WTC11 (cell line): ENCODE measurements at regions not wholly inside any gene's neighbourhood (a gene's known extent, or its start where the extent isn't known, plus 50 kb on each side); places are given as distances from the start of the nearest gene placed in this dataset.
A peak's percentile ranks its signal among the peaks of the same experiment; 100 is the strongest.

ENCODE experiments used
- ATAC-seq: fragments of 200-7000 bp; cut with Tn5 transposase; 2 replicates; pipeline ENCODE4 v1.10.0; 2021; ENCODE audit warnings: mild to moderate bottlenecking, moderate library complexity
- CTCF ChIA-PET: fragments of 300-600 bp; sonication (Branson Sonifier 250); formaldehyde crosslinking; loops from one replicate; lab custom pipeline; 2021; ENCODE audit warnings: antibody characterized with exemption; lab: Charles Lee
- POLR2A ChIA-PET: fragments of 350-600 bp; sonication (Branson Sonifier 250); formaldehyde crosslinking; loops from one replicate; lab custom pipeline; 2021; ENCODE audit warnings: antibody characterized with exemption; lab: Charles Lee
- DNase-seq: peaks from one replicate; pipeline ENCODE4 v3.0.0; 2021; ENCODE audit warnings: low spot score
- H3K27ac Mint-ChIP-seq: 2 replicates; pipeline ENCODE4 v1.8.0; 2021; ENCODE audit warnings: mixed read lengths
- H3K27me3 Mint-ChIP-seq: 2 replicates; pipeline ENCODE4 v1.8.0; 2021; ENCODE audit warnings: low read depth, mild to moderate bottlenecking, moderate library complexity, mixed read lengths
- H3K36me3 Mint-ChIP-seq: 2 replicates; pipeline ENCODE4 v1.8.0; 2021; ENCODE audit warnings: mixed read lengths
- H3K4me1 Mint-ChIP-seq: 2 replicates; pipeline ENCODE4 v1.8.0; 2022; ENCODE audit warnings: mixed read lengths
- H3K4me3 Mint-ChIP-seq: 2 replicates; pipeline ENCODE4 v1.8.0; 2021; ENCODE audit warnings: mild to moderate bottlenecking, moderate library complexity, mixed read lengths
- H3K9me3 Mint-ChIP-seq: 2 replicates; pipeline ENCODE4 v1.8.0; 2021; ENCODE audit warnings: mixed read lengths
- ATF2 ChIP-seq: sonication (generic); formaldehyde crosslinking; IDR thresholded peaks from 2 replicates; pipeline ENCODE4 v1.8.1; 2022; ENCODE audit warnings: low read depth, missing genetic modification reagents, borderline replicate concordance
- ETV6 ChIP-seq: sonication (generic); formaldehyde crosslinking; IDR thresholded peaks from 2 replicates; pipeline ENCODE4 v1.8.1; 2022; ENCODE audit warnings: mild to moderate bottlenecking, missing genetic modification reagents
- FOXJ3 ChIP-seq: sonication (generic); formaldehyde crosslinking; IDR thresholded peaks from 2 replicates; pipeline ENCODE4 v1.9.0; 2021; ENCODE audit warnings: missing genetic modification reagents, mild to moderate bottlenecking, borderline replicate concordance
- FOXK1 ChIP-seq: sonication (generic); formaldehyde crosslinking; IDR thresholded peaks from 2 replicates; pipeline ENCODE4 v1.8.0; 2022; ENCODE audit warnings: mild to moderate bottlenecking, moderate library complexity, missing genetic modification reagents
- HMGA2 ChIP-seq: fragments of 250-450 bp; sonication (Bioruptor Pico); IDR thresholded peaks from 2 replicates; pipeline ENCODE4 v1.4.0; 2021; ENCODE audit warnings: mild to moderate bottlenecking, moderate library complexity
- KAT7 ChIP-seq: sonication (generic); formaldehyde crosslinking; IDR thresholded peaks from 2 replicates; pipeline ENCODE4 v1.8.1; 2023; ENCODE audit warnings: missing genetic modification reagents, mild to moderate bottlenecking, borderline replicate concordance
- NFYB ChIP-seq: sonication (generic); formaldehyde crosslinking; conservative IDR thresholded peaks from 2 replicates; pipeline ENCODE4 v1.8.0; 2022; ENCODE audit warnings: low read depth, missing genetic modification reagents
- RELA ChIP-seq: sonication (generic); formaldehyde crosslinking; IDR thresholded peaks from 2 replicates; pipeline ENCODE4 v1.8.1; 2022; ENCODE audit warnings: missing genetic modification reagents, mild to moderate bottlenecking, borderline replicate concordance
- TEAD1 ChIP-seq: sonication (generic); formaldehyde crosslinking; IDR thresholded peaks from 2 replicates; pipeline ENCODE4 v1.8.0; 2022; ENCODE audit warnings: mild to moderate bottlenecking, missing genetic modification reagents
- USF1 ChIP-seq: sonication (generic); formaldehyde crosslinking; IDR thresholded peaks from 2 replicates; pipeline ENCODE4 v1.8.0; 2022; ENCODE audit warnings: mild to moderate bottlenecking, missing genetic modification reagents
- ZNF425 ChIP-seq: fragments of 250-450 bp; sonication (Bioruptor Pico); conservative IDR thresholded peaks from 2 replicates; pipeline ENCODE4 v1.9.0; 2021; ENCODE audit warnings: mild to moderate bottlenecking
- ZNF512 ChIP-seq: sonication (generic); formaldehyde crosslinking; IDR thresholded peaks from 2 replicates; pipeline ENCODE4 v1.8.1; 2022; ENCODE audit warnings: missing genetic modification reagents, borderline replicate concordance
- TF ChIP-seq, protein P1 (sequence below): fragments of 250-450 bp; sonication (Bioruptor Pico); IDR thresholded peaks from 2 replicates; pipeline ENCODE4 v1.9.0; 2021; ENCODE audit warnings: moderate library complexity, mild to moderate bottlenecking, inconsistent platforms, borderline replicate concordance
- TF ChIP-seq, protein P2 (sequence below): sonication (generic); formaldehyde crosslinking; IDR thresholded peaks from 2 replicates; pipeline ENCODE4 v1.8.1; 2023; ENCODE audit warnings: mild to moderate bottlenecking, missing genetic modification reagents, moderate library complexity
- TF ChIP-seq, protein P3 (sequence below): fragments of 200-600 bp; IDR thresholded peaks from 2 replicates; pipeline ENCODE4 v1.8.0; 2022; ENCODE audit warnings: antibody characterized with exemption
- TF ChIP-seq, protein P4 (sequence below): sonication (generic); formaldehyde crosslinking; conservative IDR thresholded peaks from 2 replicates; pipeline ENCODE4 v1.8.1; 2023; ENCODE audit warnings: mild to moderate bottlenecking, low read depth, missing genetic modification reagents, moderate library complexity

DNA sequence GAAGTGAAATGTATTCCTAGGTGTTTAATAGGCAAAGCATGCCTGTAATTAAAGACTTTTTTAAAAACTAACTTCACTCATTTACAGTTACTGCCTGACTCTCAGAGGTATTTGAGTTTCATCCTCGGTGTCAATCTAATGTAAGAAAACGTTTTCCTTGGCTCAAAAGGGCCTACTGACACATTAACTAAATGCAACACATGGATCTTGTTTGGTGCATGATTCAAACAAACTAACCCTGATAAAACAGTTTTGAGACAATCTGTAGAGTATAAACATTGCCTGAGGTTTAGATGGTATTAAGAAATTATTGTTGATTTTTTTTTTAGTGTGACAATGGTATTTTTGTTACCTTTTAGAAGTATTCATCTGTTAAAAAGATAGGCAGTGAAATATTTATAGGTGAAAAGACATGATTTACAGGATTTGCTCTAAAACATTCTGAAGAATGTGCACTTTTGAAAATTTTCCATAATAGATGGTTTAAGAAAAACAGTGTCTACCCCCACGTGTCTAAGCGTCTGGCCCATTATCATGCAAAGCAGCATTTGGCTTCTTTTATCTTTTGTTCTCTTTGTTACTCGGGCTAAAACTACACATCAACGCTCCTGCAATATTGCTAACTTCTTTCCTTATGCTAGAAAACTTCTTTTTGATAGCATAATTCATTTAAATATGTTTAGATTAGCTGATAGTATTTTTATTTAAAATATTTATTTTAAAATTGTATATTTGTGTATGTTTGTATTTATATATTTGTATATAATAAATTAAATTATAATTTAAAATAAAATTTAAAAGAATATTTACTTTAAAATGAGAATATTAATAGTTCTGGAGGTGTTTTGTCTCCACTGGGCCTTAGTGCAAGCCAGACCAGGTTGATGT is 160.2 kb upstream of the NDUFV2 start:
- H3K27me3 Mint-ChIP-seq = no peaks in the 10 kb centered on the region; the same call in none of the 2 replicates
- ATAC-seq (no peak), DNase-seq (no peak)
- ChIA-PET CTCF (interaction anchor here (1.0 kb wide), 1 partner anchor 21 kb away, joined by 3 read pairs; no protein-coding TSS in a partner anchor), POLR2A (no interaction called here)
- no peak overlapping the region for H3K27ac Mint-ChIP-seq
- peaks cover 11% of the 10 kb centered on the region for H3K9me3 Mint-ChIP-seq
- peaks cover 62% of the 10 kb centered on the region for H3K4me1 Mint-ChIP-seq
- H3K36me3 Mint-ChIP-seq = peaks cover 9% of the 10 kb centered on the region
- TF ChIP-seq FOXJ3 (CRISPR knock-in tag) = no peak
- peak; percentile 98 for TF ChIP-seq HMGA2 (CRISPR knock-in tag)
- no peak overlapping the region for H3K4me3 Mint-ChIP-seq

DNA sequence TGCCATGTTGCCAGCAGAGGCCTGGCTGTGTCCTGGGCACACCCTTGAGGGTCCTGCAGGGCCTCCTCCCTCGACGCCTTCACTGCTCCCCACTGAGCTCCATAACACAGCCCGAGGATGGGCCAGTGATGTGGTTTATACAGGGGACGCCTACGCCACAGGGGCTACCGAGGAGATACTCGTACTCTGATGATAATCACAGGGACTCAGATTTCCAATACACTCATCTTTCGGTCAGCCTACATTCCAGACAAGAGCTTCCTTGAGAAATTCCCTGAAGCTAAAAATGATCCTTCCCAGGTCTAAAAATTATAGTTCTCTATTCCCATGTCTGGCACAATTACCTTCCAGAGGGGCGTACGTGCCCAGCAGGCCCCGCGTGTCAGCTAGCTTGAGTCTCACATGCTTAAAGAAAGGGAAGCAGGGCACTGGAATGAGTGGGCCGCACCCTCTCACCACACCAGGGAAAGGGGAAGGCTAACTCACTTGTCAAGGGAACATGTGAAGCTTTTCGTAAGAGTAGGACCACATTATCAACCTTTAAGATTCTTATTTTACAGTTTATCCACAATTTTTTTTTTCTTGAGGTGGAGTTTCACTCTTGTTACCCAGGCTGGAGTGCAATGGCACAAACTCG is 159.5 kb upstream of the NDUFV2 start:
- TF ChIP-seq ZNF512 (CRISPR knock-in tag) (no peak), FOXK1 (no peak), ATF2 (CRISPR knock-in tag) (no peak), RELA (CRISPR knock-in tag) (no peak), KAT7 (CRISPR knock-in tag) (no peak), ZNF425 (CRISPR knock-in tag) (no peak), ETV6 (CRISPR knock-in tag) (no peak), TEAD1 (CRISPR knock-in tag) (no peak), NFYB (CRISPR knock-in tag) (no peak), USF1 (CRISPR knock-in tag) (no peak)
- TF ChIP-seq, protein P1, sequence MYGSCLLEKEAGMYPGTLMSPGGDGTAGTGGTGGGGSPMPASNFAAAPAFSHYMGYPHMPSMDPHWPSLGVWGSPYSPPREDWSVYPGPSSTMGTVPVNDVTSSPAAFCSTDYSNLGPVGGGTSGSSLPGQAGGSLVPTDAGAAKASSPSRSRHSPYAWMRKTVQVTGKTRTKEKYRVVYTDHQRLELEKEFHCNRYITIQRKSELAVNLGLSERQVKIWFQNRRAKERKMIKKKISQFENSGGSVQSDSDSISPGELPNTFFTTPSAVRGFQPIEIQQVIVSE (CRISPR knock-in tag) = no peak
- TF ChIP-seq, protein P2, sequence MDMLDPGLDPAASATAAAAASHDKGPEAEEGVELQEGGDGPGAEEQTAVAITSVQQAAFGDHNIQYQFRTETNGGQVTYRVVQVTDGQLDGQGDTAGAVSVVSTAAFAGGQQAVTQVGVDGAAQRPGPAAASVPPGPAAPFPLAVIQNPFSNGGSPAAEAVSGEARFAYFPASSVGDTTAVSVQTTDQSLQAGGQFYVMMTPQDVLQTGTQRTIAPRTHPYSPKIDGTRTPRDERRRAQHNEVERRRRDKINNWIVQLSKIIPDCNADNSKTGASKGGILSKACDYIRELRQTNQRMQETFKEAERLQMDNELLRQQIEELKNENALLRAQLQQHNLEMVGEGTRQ (CRISPR knock-in tag) = no peak
- TF ChIP-seq, protein P3, sequence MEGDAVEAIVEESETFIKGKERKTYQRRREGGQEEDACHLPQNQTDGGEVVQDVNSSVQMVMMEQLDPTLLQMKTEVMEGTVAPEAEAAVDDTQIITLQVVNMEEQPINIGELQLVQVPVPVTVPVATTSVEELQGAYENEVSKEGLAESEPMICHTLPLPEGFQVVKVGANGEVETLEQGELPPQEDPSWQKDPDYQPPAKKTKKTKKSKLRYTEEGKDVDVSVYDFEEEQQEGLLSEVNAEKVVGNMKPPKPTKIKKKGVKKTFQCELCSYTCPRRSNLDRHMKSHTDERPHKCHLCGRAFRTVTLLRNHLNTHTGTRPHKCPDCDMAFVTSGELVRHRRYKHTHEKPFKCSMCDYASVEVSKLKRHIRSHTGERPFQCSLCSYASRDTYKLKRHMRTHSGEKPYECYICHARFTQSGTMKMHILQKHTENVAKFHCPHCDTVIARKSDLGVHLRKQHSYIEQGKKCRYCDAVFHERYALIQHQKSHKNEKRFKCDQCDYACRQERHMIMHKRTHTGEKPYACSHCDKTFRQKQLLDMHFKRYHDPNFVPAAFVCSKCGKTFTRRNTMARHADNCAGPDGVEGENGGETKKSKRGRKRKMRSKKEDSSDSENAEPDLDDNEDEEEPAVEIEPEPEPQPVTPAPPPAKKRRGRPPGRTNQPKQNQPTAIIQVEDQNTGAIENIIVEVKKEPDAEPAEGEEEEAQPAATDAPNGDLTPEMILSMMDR = no peak
- TF ChIP-seq, protein P4, sequence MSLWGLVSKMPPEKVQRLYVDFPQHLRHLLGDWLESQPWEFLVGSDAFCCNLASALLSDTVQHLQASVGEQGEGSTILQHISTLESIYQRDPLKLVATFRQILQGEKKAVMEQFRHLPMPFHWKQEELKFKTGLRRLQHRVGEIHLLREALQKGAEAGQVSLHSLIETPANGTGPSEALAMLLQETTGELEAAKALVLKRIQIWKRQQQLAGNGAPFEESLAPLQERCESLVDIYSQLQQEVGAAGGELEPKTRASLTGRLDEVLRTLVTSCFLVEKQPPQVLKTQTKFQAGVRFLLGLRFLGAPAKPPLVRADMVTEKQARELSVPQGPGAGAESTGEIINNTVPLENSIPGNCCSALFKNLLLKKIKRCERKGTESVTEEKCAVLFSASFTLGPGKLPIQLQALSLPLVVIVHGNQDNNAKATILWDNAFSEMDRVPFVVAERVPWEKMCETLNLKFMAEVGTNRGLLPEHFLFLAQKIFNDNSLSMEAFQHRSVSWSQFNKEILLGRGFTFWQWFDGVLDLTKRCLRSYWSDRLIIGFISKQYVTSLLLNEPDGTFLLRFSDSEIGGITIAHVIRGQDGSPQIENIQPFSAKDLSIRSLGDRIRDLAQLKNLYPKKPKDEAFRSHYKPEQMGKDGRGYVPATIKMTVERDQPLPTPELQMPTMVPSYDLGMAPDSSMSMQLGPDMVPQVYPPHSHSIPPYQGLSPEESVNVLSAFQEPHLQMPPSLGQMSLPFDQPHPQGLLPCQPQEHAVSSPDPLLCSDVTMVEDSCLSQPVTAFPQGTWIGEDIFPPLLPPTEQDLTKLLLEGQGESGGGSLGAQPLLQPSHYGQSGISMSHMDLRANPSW (CRISPR knock-in tag) = no peak
- no peak overlapping the region for H3K27ac Mint-ChIP-seq
- POLR2A ChIA-PET = no interaction called here

More for the DNA sequence above, 159.5 kb upstream of the NDUFV2 start:
- H3K27me3 Mint-ChIP-seq = no peaks in the 10 kb centered on the region; the same call in none of the 2 replicates
- no peak overlapping the region for H3K4me3 Mint-ChIP-seq
- H3K4me1 Mint-ChIP-seq = peaks cover 62% of the 10 kb centered on the region
- no peak for DNase-seq
- H3K9me3 Mint-ChIP-seq = peaks cover 11% of the 10 kb centered on the region
- peak; percentile 54 for ATAC-seq
- peaks cover 9% of the 10 kb centered on the region for H3K36me3 Mint-ChIP-seq
- CTCF ChIA-PET = interaction anchor here (1.0 kb wide), 1 partner anchor 22 kb away, joined by 3 read pairs; no protein-coding TSS in a partner anchor
